NCI-H748 treated with DMSO at 0.1 percent for 48 hours (cell line): ENCODE measurements at regions not wholly inside any gene's neighbourhood (a gene's known extent, or its start where the extent isn't known, plus 50 kb on each side); places are given as distances from the start of the nearest gene placed in this dataset.

Experiments
- DNase-seq: peaks from one replicate; lab custom pipeline; 2025; lab: John Stamatoyannopoulos, UW

GRCh38 chr2:58959996-58960395 lies 718.9 kb upstream of the FANCL start:
- no peak for DNase-seq

DNA sequence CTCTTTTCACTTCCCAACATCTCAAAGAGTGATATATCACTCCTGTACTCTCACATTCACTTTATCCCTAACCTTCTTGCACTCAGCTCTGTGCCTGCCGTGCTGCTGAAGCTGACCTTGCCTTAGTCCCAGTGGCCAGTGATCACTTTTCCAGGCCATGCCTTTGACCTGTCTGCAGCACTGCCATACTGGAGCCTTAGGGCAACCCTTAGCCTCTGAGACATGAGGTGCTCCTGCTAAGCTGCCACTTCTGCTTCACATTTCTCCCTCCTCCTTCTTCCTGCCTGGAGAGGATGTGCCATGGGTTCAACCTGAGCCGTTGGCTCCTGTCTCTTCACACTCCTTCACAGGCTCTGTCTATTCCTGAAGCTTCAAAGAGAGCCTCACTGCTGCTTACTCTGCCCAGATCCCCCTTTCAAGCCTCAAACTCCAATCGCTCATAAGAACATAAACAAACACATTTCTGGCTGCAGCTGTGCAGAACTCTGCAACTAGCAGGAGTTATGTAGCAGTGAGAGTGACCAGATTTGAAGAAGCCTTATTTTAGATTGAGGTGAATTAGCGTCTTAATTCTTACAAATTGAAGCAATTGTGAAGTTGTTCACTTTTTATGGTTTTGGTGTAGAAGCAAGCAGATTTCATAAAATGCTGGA lies 716.2 kb upstream of the FANCL start:
- no peak for DNase-seq

DNA sequence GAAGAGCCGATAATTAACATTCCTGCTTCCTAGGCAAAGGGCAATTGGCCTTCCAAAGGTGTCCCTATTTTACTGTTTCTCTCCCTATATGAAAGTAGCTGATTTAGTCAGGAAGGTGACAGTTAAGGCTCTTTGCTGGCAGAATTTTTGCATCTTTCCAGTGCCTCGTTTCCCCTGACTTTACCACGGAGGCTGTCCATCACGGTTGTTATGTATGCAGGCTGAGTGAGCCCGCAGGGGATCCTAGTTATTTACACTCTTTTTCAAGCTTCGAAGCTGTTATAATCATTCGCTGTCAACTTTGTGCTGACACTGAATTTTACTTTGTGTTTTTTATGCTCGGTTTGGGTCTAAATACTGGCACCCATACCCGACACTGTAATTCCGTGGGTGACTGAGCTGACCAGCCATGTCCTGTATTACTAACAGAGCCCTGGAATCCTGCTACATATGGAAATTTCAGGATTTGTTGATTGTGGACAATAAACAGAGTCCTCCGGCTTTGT lies 713.8 kb upstream of the FANCL start:
- DNase-seq: no peak

GRCh38 chr2:58951722-58952121 lies 710.6 kb upstream of the FANCL start:
- DNase-seq: no peak

DNA sequence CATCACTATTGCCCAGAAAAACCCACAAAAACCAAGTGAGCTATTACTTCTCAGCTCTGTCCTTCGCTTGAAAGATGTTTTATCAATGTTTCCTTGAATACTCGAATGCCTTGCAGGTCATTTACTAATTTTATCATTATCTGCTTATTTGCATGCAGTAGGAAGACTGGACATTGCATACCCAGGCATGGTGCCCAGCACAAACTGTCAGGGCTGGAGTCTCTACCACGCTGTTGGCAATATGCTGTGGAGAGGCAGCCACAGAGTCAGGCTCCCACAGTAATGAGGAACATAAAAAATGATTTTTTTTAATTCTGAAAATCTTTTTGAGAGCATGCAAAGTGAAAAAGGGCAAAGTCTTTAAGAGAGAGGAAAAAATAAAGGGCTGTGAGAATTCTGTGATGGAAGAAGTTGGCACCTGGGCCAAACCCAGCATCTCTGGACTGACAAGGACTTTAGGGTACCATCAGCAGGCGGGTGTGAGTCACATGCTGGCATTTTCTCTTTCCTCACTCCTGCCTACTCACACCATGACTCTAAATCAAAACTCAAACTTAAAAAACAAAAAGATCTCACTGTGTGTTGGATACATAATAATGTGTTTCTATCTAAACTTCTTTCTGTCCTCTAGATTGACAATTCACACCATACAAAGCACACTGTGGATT lies 709.8 kb upstream of the FANCL start:
- DNase-seq: no peak

GRCh38 chr2:58939388-58939787 lies 698.3 kb upstream of the FANCL start:
- no peak for DNase-seq

GRCh38 chr2:58938988-58939387 lies 697.9 kb upstream of the FANCL start:
- DNase-seq: no peak

- DNase-seq: no peak
Observed at GRCh38 chr2:58932801-58933200, 691.7 kb upstream of the FANCL start.

DNA sequence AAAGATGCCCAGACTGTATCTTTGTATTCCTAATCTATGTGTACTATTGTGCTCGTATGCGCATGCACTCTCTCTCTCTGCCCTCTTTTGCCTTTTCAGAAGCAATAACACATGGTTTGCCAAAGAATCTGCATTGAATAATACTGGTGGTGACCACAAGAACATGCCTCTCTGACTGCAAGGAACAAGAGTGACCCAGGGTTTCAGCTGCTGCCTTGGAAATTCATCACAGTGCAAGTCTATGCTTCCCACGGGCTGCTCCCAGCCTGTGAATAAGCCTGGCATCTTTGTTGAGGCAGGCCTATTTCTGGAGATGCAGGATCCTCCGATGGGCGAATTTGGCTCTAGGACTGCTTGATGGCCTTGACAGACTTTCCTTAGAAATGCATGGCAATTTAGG lies 689.4 kb upstream of the FANCL start:
- no peak for DNase-seq

- DNase-seq: no peak
Observed at GRCh38 chr2:58928973-58929372, 687.8 kb upstream of the FANCL start.

DNA sequence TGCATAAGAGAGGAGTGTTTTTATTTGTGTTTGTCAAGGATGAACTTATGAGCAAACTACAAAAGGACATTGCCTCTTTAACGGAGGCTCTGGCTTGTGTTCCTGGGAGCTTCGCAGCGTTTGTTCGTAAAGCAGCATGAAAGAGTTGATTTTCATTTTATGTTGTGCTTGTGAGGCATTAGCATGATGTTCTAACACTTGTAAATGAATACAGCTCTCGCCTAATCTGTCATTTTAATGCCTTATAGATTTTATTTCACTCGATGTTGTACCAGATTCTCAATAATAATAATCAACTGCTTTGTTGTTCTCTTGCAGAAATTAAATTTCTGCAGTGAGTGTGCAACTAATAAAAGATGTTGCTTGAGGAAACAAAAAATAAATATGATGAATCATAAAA lies 687.3 kb upstream of the FANCL start:
- DNase-seq: no peak

GRCh38 chr2:58926112-58926511 lies 685.0 kb upstream of the FANCL start:
- DNase-seq: no peak

GRCh38 chr2:58925676-58926081 lies 684.6 kb upstream of the FANCL start:
- no peak for DNase-seq

GRCh38 chr2:58923869-58924268 lies 682.7 kb upstream of the FANCL start:
- no peak for DNase-seq

DNA sequence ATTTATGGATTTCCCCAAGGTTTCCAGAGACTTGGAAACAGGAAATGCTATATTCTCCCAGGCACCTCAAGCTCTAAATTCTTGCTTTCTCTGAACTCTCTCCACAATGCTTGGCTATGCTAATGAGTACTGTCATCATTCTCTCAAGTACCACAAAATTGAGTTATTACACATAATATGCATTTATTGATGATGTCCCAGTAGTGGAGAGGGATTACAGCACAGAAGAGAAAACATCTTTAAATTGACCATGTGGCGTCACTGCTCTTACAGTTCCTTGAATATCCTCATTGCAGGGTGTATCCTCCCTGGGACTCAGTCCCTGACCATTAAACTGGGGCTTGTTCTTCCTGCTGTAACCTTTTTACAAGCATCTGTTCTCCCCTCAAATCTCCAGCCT lies 681.1 kb upstream of the FANCL start:
- DNase-seq: no peak

DNA sequence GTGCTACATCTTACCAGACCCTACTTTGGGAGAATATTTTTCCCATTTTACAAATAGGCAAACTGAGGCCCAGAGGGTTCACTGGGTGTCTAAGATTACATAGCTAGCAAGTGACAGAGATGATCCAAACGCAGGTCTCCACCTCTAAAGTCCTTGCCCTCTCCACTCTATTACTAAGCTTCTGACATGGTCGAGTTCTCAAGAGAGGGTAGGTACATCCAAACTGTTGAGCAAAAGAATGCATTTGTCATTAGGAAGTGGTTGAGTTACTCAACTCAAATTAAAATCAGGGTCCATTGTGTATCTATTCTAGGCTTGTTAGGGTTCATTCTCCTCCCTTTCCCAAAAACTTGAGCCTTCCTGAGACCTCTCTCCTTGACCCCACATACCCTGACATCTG lies 680.6 kb upstream of the FANCL start:
- no peak for DNase-seq

DNA sequence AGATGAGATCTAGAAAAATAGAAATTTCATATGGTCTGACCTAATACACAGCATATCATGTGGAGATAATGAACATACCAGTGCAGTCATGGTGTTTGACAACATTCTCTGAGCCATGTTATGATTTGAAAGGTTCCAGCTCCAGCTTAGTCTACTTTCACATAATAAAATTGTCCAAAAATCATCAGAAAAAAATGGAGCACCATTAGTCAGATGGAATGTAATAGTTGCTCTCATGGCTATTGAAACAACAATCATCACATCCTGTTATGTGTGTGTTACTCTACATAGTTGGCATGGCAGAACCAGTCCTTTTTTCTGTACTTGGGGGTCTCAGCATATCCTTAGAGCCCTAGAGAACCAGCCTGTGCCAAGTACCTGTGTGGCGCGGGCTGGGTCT lies 678.9 kb upstream of the FANCL start:
- DNase-seq: no peak

GRCh38 chr2:58919316-58919715 lies 678.2 kb upstream of the FANCL start:
- no peak for DNase-seq

- no peak for DNase-seq
Observed at GRCh38 chr2:58918141-58918540, 677.0 kb upstream of the FANCL start.

DNA sequence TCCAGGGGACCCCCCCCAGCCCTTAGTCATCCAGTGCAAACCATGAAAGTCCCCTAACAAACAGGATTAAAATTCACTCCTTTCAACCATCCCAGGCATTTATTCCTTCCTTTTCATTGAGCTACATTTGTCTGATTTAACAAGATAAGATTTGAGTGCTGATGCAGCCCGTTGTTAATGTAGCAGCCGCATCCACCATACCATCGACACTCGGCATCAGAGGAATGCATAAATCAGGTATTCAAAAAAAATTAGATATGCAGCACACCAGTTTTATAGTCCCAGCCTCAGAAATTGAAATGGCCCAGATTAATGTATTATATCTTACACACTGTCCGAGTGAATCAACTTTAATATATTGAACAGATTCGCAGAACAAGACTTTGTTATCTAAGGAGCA lies 676.5 kb upstream of the FANCL start:
- DNase-seq: no peak

GRCh38 chr2:58916063-58916462 lies 674.9 kb upstream of the FANCL start:
- no peak for DNase-seq

DNA sequence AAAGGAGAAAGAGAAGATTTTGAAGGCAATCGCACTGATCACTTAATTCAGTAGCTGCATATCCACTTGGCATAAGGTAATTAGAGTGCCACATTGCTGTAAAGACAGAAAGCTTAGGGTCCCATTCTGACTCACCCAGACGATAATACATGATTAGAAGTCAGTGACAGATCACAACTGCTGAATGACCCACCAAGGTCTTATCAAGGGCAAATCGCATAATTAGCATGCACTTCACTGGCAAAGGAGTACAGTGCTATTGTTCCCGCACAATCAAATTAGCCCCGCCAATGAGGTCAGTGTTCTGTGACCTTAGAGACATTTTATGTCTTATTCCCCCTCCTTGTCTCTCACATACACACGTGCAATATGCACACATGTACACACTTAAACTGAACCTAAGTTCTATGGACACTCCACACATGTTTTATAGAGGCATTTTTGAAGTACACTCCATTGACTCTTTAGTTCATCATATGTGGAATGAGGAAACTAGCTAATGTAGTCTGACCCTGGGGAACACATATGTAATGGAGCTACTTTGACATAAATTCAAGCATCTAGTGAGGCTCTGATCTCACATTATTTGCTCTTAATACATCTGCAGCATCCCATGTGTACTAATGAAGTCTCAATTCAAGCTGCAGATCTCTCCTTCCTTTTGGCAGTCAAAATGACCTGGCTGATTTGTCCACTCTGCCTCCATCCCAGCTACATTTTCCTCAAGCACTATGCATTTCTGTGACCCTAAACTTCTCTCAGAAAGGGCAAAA lies 673.8 kb upstream of the FANCL start:
- no peak for DNase-seq

DNA sequence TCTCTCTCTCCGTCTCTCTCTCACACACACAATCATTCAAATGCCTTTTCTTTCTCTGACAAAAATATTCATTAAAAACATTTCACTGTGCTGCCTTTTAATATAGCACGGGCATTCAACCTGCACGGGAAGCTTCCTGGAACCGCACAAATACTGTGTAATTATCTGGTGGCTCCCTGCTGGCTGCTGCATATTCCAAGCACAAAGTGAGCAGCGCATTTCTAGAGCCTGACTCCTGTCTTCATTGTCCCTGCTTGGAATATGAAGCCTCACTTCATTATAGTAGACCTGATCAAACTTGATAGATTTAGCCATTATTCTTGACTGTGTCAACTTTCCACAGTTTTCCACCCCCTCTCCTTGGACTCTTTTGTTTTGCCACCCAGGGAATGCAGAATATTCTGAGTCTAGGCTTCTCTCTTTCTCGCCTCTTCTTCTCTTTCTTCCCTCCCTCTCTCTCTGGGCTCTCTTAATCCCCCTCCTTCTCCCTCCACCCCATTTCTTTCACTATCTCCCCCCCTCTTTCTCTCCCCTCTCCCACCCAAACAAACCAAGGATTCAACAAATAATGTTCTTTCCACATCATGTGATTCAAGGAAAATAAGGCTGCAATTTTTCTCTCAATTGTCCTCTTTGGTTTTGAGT lies 672.1 kb upstream of the FANCL start:
- DNase-seq: peak; percentile 61
